ENCODE measurements at regions not wholly inside any gene's neighbourhood (a gene's known extent, or its start where the extent isn't known, plus 50 kb on each side); places are given as distances from the start of the nearest gene placed in this dataset.

GRCh38 chr7:68432585-68432984 is 1165.7 kb upstream of the AUTS2 start:
- no peak for TF ChIP-seq SIN3A (IDR thresholded peaks at IDR 0.05; ENCODE audit: borderline replicate concordance, insufficient read depth, low read length)

GRCh38 chr7:68433462-68434070 is 1164.7 kb upstream of the AUTS2 start:
- TF ChIP-seq FOXP2 (optimal IDR thresholded peaks at IDR 0.05; ENCODE audit: borderline replicate concordance, extremely low read depth, extremely low read length, insufficient read depth) (no peak), SIN3A (IDR thresholded peaks at IDR 0.05; ENCODE audit: borderline replicate concordance, insufficient read depth, low read length) (no peak)

- no peak for TF ChIP-seq TAF1 (IDR thresholded peaks at IDR 0.05; ENCODE audit: borderline replicate concordance, insufficient read depth, low read length)
- TF ChIP-seq FOXP2 (optimal IDR thresholded peaks at IDR 0.05; ENCODE audit: borderline replicate concordance, extremely low read depth, extremely low read length, insufficient read depth): no peak
- no peak for TF ChIP-seq POLR2AphosphoS5 (IDR thresholded peaks at IDR 0.05; ENCODE audit: low read depth, low read length)
- no peak for TF ChIP-seq SIN3A (IDR thresholded peaks at IDR 0.05; ENCODE audit: borderline replicate concordance, insufficient read depth, low read length)
- TF ChIP-seq REST (IDR thresholded peaks at IDR 0.05; ENCODE audit: insufficient read depth in 1 of 2, low read depth in 2 of 2, low read length in 2 of 2): no peak
Measured at GRCh38 chr7:68434857-68435256, 1163.4 kb upstream of the AUTS2 start.

- no peak for TF ChIP-seq TAF1 (IDR thresholded peaks at IDR 0.05; ENCODE audit: borderline replicate concordance, insufficient read depth, low read length)
- TF ChIP-seq REST (IDR thresholded peaks at IDR 0.05; ENCODE audit: insufficient read depth in 1 of 2, low read depth in 2 of 2, low read length in 2 of 2): no peak
- no peak for TF ChIP-seq FOXP2 (optimal IDR thresholded peaks at IDR 0.05; ENCODE audit: borderline replicate concordance, extremely low read depth, extremely low read length, insufficient read depth)
- TF ChIP-seq POLR2AphosphoS5 (IDR thresholded peaks at IDR 0.05; ENCODE audit: low read depth, low read length): no peak
- TF ChIP-seq SIN3A (IDR thresholded peaks at IDR 0.05; ENCODE audit: borderline replicate concordance, insufficient read depth, low read length): no peak
Measured at GRCh38 chr7:68438016-68438415, 1160.3 kb upstream of the AUTS2 start.

- TF ChIP-seq REST (IDR thresholded peaks at IDR 0.05; ENCODE audit: insufficient read depth in 1 of 2, low read depth in 2 of 2, low read length in 2 of 2): no peak
- TF ChIP-seq POLR2AphosphoS5 (IDR thresholded peaks at IDR 0.05; ENCODE audit: low read depth, low read length): no peak
- TF ChIP-seq SIN3A (IDR thresholded peaks at IDR 0.05; ENCODE audit: borderline replicate concordance, insufficient read depth, low read length): no peak
- no peak for TF ChIP-seq FOXP2 (optimal IDR thresholded peaks at IDR 0.05; ENCODE audit: borderline replicate concordance, extremely low read depth, extremely low read length, insufficient read depth)
- TF ChIP-seq TAF1 (IDR thresholded peaks at IDR 0.05; ENCODE audit: borderline replicate concordance, insufficient read depth, low read length): no peak
Measured at GRCh38 chr7:68438811-68439210, 1159.5 kb upstream of the AUTS2 start.

GRCh38 chr7:68439897-68440296 is 1158.4 kb upstream of the AUTS2 start:
- TF ChIP-seq FOXP2 (optimal IDR thresholded peaks at IDR 0.05; ENCODE audit: borderline replicate concordance, extremely low read depth, extremely low read length, insufficient read depth) (no peak), REST (IDR thresholded peaks at IDR 0.05; ENCODE audit: insufficient read depth in 1 of 2, low read depth in 2 of 2, low read length in 2 of 2) (no peak), TAF1 (IDR thresholded peaks at IDR 0.05; ENCODE audit: borderline replicate concordance, insufficient read depth, low read length) (no peak), SIN3A (IDR thresholded peaks at IDR 0.05; ENCODE audit: borderline replicate concordance, insufficient read depth, low read length) (no peak), POLR2AphosphoS5 (IDR thresholded peaks at IDR 0.05; ENCODE audit: low read depth, low read length) (no peak)

Data from PFSK-1 (cell line).